IMR-90 (cell line): ENCODE measurements at regions not wholly inside any gene's neighbourhood (a gene's known extent, or its start where the extent isn't known, plus 50 kb on each side); places are given as distances from the start of the nearest gene placed in this dataset.
A peak's percentile ranks its signal among the peaks of the same experiment; 100 is the strongest.

Experiments used
- ATAC-seq: fragments of 200-7000 bp; cut with Tn5 transposase; 2 replicates; pipeline ENCODE4 v1.9.1; 2020; ENCODE audit warnings: low read depth, mild to moderate bottlenecking, moderate library complexity
- BruUV-seq: library from RNA; stranded (reverse); fragments of 400-500 nt; replicated peaks from 2 replicates; lab custom pipeline; 2021; lab: Mats Ljungman, UMichigan
- CTCF ChIA-PET: fragments of 300-600 bp; formaldehyde crosslinking; extraction: SDS; loops from one replicate; lab custom pipeline; 2021; ENCODE audit warnings: antibody characterized with exemption; lab: Yijun Ruan, JAX
- POLR2A ChIA-PET: fragments of 300-600 bp; sonication (Branson Sonifier 250); formaldehyde crosslinking; loops from one replicate; lab custom pipeline; 2022; ENCODE audit warnings: antibody characterized with exemption; ENCODE audit not compliant: unreplicated experiment; lab: Charles Lee
- DNase-seq: peaks from one replicate; pipeline ENCODE4 v3.0.0; 2013
- H2AFZ ChIP-seq: replicated peaks from 2 replicates; pipeline ENCODE3; 2013; ENCODE audit warnings: low read length, mild to moderate bottlenecking; ENCODE audit not compliant: poor library complexity
- H2AK5ac ChIP-seq: 2 replicates; pipeline ENCODE4 v1.6.1; 2013; ENCODE audit warnings: low read depth, low read length, inconsistent platforms
- H2AK9ac ChIP-seq: replicated peaks from 2 replicates; pipeline ENCODE3; 2013; ENCODE audit warnings: mild to moderate bottlenecking, low read depth, low read length, moderate library complexity; ENCODE audit not compliant: poor library complexity
- H2BK120ac ChIP-seq: 2 replicates; pipeline ENCODE4 v1.6.1; 2013; ENCODE audit warnings: low read depth, low read length, inconsistent platforms
- H2BK15ac ChIP-seq: 3 replicates; pipeline ENCODE4 v1.6.1; 2013; ENCODE audit warnings: low read depth, low read length, inconsistent platforms
- H2BK20ac ChIP-seq: 2 replicates; pipeline ENCODE4 v1.6.1; 2013; ENCODE audit warnings: low read depth, mild to moderate bottlenecking, inconsistent platforms, low read length, moderate library complexity
- H2BK5ac ChIP-seq: 2 replicates; pipeline ENCODE4 v1.6.1; 2013; ENCODE audit warnings: mild to moderate bottlenecking, low read depth, low read length, inconsistent platforms; ENCODE audit not compliant: poor library complexity, severe bottlenecking
- H3K14ac ChIP-seq: replicated peaks from 2 replicates; pipeline ENCODE4 v1.6.1; 2013; ENCODE audit warnings: low read depth, low read length, inconsistent platforms
- H3K18ac ChIP-seq: 2 replicates; pipeline ENCODE4 v1.6.1; 2013; ENCODE audit warnings: low read depth, low read length, control low read depth
- H3K23ac ChIP-seq: 2 replicates; pipeline ENCODE4 v1.6.1; 2013; ENCODE audit warnings: low read depth, low read length, inconsistent platforms
- H3K27ac ChIP-seq: 2 replicates; pipeline ENCODE4 v1.5.1; 2013; ENCODE audit warnings: mild to moderate bottlenecking, control low read depth, low read length; ENCODE audit not compliant: insufficient read depth
- H3K27me3 ChIP-seq: 2 replicates; pipeline ENCODE4 v1.6.1; 2013; ENCODE audit warnings: low read length; ENCODE audit not compliant: control insufficient read depth, insufficient read depth
- H3K36me3 ChIP-seq: 2 replicates; pipeline ENCODE4 v1.6.1; 2013; ENCODE audit warnings: low read length, mixed read lengths; ENCODE audit not compliant: control insufficient read depth, insufficient read depth
- H3K4ac ChIP-seq: 2 replicates; pipeline ENCODE4 v1.6.1; 2013; ENCODE audit warnings: low read depth, low read length, inconsistent platforms
- H3K4me1 ChIP-seq: 2 replicates; pipeline ENCODE4 v1.6.1; 2013; ENCODE audit warnings: low read length, mixed read lengths; ENCODE audit not compliant: control insufficient read depth, insufficient read depth
- H3K4me2 ChIP-seq: 2 replicates; pipeline ENCODE4 v1.6.1; 2013; ENCODE audit warnings: low read depth, mild to moderate bottlenecking, control low read depth, low read length, moderate library complexity
- H3K4me3 ChIP-seq: 2 replicates; pipeline ENCODE4 v1.5.1; 2013; ENCODE audit warnings: low read depth, mild to moderate bottlenecking, control low read depth, low read length, moderate library complexity; ENCODE audit not compliant: insufficient read depth
- H3K56ac ChIP-seq: 2 replicates; pipeline ENCODE4 v1.6.1; 2013; ENCODE audit warnings: low read length, inconsistent platforms; ENCODE audit not compliant: insufficient read depth; ENCODE audit errors: extremely low read depth
- H3K79me1 ChIP-seq, 2 experiments: 2 replicates each; pipeline ENCODE4 v1.6.1; 2013; ENCODE audit warnings: low read length in 2 of 2, inconsistent platforms in 1 of 2, low read depth in 1 of 2
- H3K9ac ChIP-seq: 2 replicates; pipeline ENCODE4 v1.6.1; 2013; ENCODE audit warnings: low read depth, low read length, control low read depth
- H3K9me1 ChIP-seq: 2 replicates; pipeline ENCODE4 v1.6.1; 2013; ENCODE audit warnings: low read length, inconsistent platforms; ENCODE audit not compliant: insufficient read depth
- H3K9me3 ChIP-seq: 2 replicates; pipeline ENCODE4 v1.6.1; 2013; ENCODE audit warnings: low read length; ENCODE audit not compliant: control insufficient read depth, insufficient read depth
- H4K20me1 ChIP-seq: 2 replicates; pipeline ENCODE4 v1.6.1; 2013; ENCODE audit warnings: low read length, inconsistent platforms; ENCODE audit not compliant: insufficient read depth
- H4K5ac ChIP-seq: 2 replicates; pipeline ENCODE4 v1.6.1; 2013; ENCODE audit warnings: mild to moderate bottlenecking, low read depth, low read length, control low read depth
- H4K8ac ChIP-seq, 2 experiments: 2 replicates each; pipeline ENCODE4 v1.6.1; 2013; ENCODE audit warnings: low read depth in 2 of 2, low read length in 2 of 2, control low read depth in 1 of 2, inconsistent platforms in 1 of 2
- H4K91ac ChIP-seq: 2 replicates; pipeline ENCODE4 v1.6.1; 2013; ENCODE audit warnings: low read depth, low read length, inconsistent platforms; ENCODE audit not compliant: insufficient read depth
- CEBPB ChIP-seq: IDR thresholded peaks from 2 replicates; pipeline ENCODE4 v1.6.1; 2012; ENCODE audit warnings: low read depth, low read length, improper control_type of control experiment
- CTCF ChIP-seq: conservative IDR thresholded peaks from 2 replicates; pipeline ENCODE4 v1.5.1; 2012; ENCODE audit warnings: mild to moderate bottlenecking, low read depth, low read length, improper control_type of control experiment
- ELK1 ChIP-seq: fragments of 150-350 bp; IDR thresholded peaks from 2 replicates; pipeline ENCODE4 v1.6.1; 2016; ENCODE audit warnings: low read depth, mild to moderate bottlenecking, low read length, moderate library complexity, borderline replicate concordance
- MAFK ChIP-seq: IDR thresholded peaks from 2 replicates; pipeline ENCODE4 v1.6.1; 2012; ENCODE audit warnings: low read depth, low read length, improper control_type of control experiment
- MXI1 ChIP-seq: IDR thresholded peaks from 2 replicates; pipeline ENCODE4 v1.6.1; 2012; ENCODE audit warnings: low read depth, mild to moderate bottlenecking, low read length, moderate library complexity, borderline replicate concordance
- RAD21 ChIP-seq: IDR thresholded peaks from 2 replicates; pipeline ENCODE4 v1.6.1; 2012; ENCODE audit warnings: low read length, improper control_type of control experiment
- RCOR1 ChIP-seq: IDR thresholded peaks from 2 replicates; pipeline ENCODE4 v1.6.1; 2012; ENCODE audit warnings: mild to moderate bottlenecking, low read length, improper control_type of control experiment; ENCODE audit not compliant: insufficient replicate concordance
- USF2 ChIP-seq: fragments of 150-350 bp; IDR thresholded peaks from 2 replicates; pipeline ENCODE4 v1.6.1; 2017; ENCODE audit warnings: mild to moderate bottlenecking, antibody characterized with exemption, low read length, low read depth
- WGBS, 2 experiments: methylation state at CpG; one replicate each; pipeline versions ENCODE4 v1.1.5 to v1.1.7; 2013; ENCODE audit warnings: missing lambda C conversion rate in 2 of 2; ENCODE audit not compliant: insufficient read length in 1 of 2; ENCODE audit errors: extremely low coverage in 2 of 2; 5-methylcytosine and 5-hydroxymethylcytosine counted together
- dilution Hi-C: fragments of 300-500 bp; cut with HindIII; formaldehyde crosslinking; loops from one replicate; pipeline ENCODE4 v1.14.3; 2018; ENCODE audit warnings: low sequenced_read_pairs; ENCODE audit not compliant: unreplicated experiment
- in situ Hi-C: fragments of 300-500 bp; cut with MboI; formaldehyde crosslinking; loops from 3 replicates; pipeline ENCODE4 v1.14.3; 2019; ENCODE audit warnings: low sequenced_read_pairs, inconsistent platforms, mixed read lengths
- intact Hi-C: fragments of 100-400 bp; cut with micrococcal nuclease; formaldehyde crosslinking; loops from 2 replicates; pipeline ENCODE4 v1.10.0; 2022

GRCh38 chr5:74464512-74465209 lies 175.9 kb downstream of the ENC1 start:
- Histone ChIP-seq H4K5ac (no peak overlapping the region), H2AK5ac (no peak overlapping the region), H3K9me1 (no peaks in the 10 kb centered on the region), H2BK20ac (no peak overlapping the region), H3K18ac (no peak overlapping the region), H3K27me3 (peaks cover 26% of the 10 kb centered on the region), H3K36me3 (no peaks in the 10 kb centered on the region), H2AFZ (no peak overlapping the region), H3K9ac (no peak overlapping the region), H2BK5ac (no peak overlapping the region), H3K4me3 (no peak overlapping the region), H3K79me1 (no peaks in the 10 kb centered on the region), H3K56ac (no peak overlapping the region), H3K9me3 (no peaks in the 10 kb centered on the region), H3K14ac (no peak overlapping the region), H3K23ac (no peak overlapping the region; the same call in 1 of the 2 replicates), H4K20me1 (no peaks in the 10 kb centered on the region), H3K4me2 (no peak overlapping the region), H2AK9ac (no peak overlapping the region), H4K8ac (no peak overlapping the region), H3K4ac (no peak overlapping the region), H2BK120ac (no peak overlapping the region), H4K91ac (no peak overlapping the region), H3K4me1 (no peaks in the 10 kb centered on the region), H2BK15ac (no peak overlapping the region), H3K27ac (no peak overlapping the region)
- in situ Hi-C loops: no loop called here
- dilution Hi-C loops: no loop called here
- TF ChIP-seq ELK1 (no peak), MAFK (no peak), USF2 (no peak), MXI1 (no peak), RCOR1 (no peak), RAD21 (no peak), CEBPB (no peak), CTCF (no peak)
- intact Hi-C loops: no loop called here
- no TSS peak for BruUV-seq
- POLR2A ChIA-PET: no interaction called here
- DNase-seq (peak; percentile 2), ATAC-seq (no peak)
- CTCF ChIA-PET: interaction anchor here (0.7 kb wide), 1 partner anchor 252 kb away, joined by 3 read pairs; no protein-coding TSS in a partner anchor
- no CpG with 5 or more reads among the region's 5 CpGs for WGBS, 2 experiments
